Ovary (tissue), 3 donors: ENCODE measurements at regions not wholly inside any gene's neighbourhood (a gene's known extent, or its start where the extent isn't known, plus 50 kb on each side); places are given as distances from the start of the nearest gene placed in this dataset.

ENCODE experiments used
- CTCF ChIP-seq, 3 donors: fragments of 450-650 bp in 2 of 3; fragments of 200-600 bp in 1 of 3; IDR thresholded peaks; one replicate each; pipeline versions ENCODE4 v1.5.1 to v1.8.0; 2016 to 2022; ENCODE audit warnings: antibody characterized with exemption in 3 of 3, mild to moderate bottlenecking in 1 of 3
- EP300 ChIP-seq: sonication (generic); formaldehyde crosslinking; IDR thresholded peaks from one replicate; pipeline ENCODE4 v1.6.1; 2017; ENCODE audit warnings: antibody characterized with exemption
- donor health status: DM: no; HTN: no; CAD: no.

- TF ChIP-seq CTCF (IDR thresholded peaks at IDR 0.05): no peak
- TF ChIP-seq EP300: no peak
These were observed 53.5 kb downstream of the SEPTIN7 start for GRCh38 chr7:35854311-35854710.
